Inflammatory macrophage treated with lipopolysaccharide for 4 hours (primary cell): ENCODE measurements at regions not wholly inside any gene's neighbourhood (a gene's known extent, or its start where the extent isn't known, plus 50 kb on each side); places are given as distances from the start of the nearest gene placed in this dataset.
"Not testable (repeated sequence)": the region's sequence is repeated elsewhere in the genome, so short reads cannot be mapped to it uniquely, and the experiment has no call there.

Source experiments
- DNase-seq: peaks from one replicate; pipeline ENCODE4 v3.0.0-alpha.2; 2020

DNA sequence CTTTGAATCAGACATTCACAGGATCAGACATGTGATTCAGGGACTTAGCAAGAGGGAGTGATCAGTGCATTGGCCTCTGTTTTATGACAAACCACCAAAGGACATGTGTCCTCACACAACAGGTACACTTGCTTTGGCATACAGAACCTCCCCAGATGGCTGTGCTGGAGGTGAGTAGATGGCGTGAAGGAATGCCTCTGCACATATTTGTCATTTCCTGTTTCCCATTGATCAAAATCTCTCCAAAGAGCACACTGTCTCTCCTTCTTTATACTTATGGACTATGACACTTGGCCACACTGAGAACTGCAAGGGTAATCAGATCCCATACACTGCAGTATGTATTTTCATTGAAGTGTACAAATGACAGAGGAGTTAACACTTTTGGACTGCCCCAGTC, 927.6 kb downstream of the TSN start:
- DNase-seq, result no peak

DNA sequence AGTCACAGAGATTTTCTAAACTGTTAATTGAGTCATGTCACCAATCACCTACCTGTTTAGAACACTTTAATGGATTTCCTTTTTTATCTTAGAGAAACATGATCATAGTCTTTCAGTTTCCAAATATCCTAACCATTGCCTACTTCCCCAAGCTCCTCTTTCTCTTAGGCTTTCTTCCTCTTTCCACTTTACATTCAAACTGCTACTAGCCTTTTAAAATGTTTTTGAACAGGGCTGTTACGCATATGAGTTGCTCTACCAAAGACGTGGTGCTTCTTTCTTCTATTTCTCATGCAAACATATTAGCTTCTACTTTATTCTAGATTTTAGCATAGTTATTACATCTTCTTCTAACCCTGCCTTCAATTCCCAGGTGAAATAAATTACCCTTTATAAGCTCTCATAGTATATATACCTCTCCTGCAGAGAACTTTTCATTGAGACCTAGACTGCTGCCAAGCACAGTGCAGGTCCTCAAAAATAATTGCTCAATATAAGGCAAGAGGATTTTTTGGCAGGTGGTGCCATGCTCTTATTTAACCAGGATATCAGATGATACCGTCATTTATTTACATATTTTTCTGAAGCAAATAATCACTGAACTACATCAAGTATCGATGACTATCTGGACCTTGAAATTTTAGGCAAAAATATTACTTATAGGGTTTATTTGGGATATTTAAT, 937.1 kb downstream of the TSN start:
- no peak for DNase-seq

DNA sequence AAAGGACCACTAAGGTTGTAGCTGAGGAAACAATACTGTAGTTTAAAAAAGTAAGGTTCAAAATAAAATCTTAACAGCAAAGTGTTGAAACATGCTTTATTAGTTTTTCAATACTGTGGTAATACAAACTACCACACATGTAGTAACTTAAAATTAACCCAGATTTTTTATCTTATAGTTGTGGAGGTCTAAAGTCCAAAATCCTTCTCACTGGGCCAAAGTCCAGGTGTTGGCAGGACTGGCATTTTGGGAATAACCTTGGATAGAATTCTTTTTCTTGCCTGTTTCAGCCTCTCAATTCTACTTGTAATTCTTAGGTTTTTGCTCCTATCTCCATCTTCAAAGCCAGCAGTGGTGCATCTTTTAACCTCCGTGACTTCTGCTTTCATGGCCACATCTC, 942.0 kb downstream of the TSN start:
- no peak for DNase-seq

DNA sequence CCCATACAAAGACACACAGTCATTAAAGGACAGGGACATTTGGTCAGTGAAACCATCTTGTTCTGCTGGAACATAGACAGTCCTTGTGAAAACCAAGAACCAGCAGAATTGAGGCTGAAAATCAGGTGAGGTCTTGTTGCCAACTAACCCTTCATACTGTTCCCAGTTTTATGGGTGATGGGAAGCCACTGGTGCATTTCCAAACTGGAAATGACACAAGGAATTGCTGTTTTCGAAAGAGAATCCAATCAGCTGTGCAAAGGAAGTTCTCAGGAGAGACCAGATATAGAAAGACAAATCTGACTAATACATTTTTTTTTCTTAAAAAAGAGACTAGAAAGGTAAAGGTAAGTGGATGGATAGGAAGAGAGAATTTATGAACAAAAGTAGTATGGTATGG, 948.2 kb downstream of the TSN start:
- no peak for DNase-seq

DNA sequence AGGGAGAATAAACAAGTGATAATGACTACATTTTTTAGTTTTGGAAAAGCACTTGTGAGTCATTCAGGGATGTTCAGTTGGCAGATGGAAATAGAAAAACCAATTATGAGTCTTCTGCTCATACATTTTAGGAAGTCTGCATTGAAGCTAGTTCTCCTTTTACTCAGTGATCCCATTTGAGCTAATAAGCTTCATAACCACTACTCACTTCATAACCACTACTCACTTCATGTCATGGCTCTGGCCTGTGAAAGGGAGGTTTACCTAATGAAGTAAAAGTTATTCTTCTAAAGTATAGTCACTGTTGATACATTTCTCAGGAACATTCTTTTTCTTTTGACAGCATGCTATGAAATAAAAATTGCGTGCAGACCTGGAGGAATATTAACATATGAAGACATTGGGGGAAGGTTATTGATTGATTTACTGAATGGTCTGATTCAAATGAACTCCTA, 948.7 kb downstream of the TSN start:
- DNase-seq, result peak; percentile 6

DNA sequence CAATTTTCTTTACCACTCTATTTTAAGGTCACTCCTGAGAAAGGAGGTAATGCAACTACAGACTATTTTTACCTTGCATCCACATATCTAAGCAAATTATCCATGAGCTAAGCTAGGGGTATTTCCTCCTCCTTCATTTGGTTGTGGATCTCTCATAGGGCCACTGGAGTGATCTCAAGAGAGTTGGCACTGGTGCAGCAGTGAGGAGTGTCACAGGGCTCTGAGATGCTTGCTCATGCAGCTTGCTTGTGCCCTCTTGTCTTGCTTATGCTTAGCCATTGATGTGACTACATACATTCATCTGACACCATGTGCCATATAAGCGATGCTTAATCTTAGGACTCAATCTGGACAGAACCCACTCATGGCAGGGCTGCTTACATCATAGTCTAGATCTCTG, 950.3 kb downstream of the TSN start:
- no peak for DNase-seq

DNA sequence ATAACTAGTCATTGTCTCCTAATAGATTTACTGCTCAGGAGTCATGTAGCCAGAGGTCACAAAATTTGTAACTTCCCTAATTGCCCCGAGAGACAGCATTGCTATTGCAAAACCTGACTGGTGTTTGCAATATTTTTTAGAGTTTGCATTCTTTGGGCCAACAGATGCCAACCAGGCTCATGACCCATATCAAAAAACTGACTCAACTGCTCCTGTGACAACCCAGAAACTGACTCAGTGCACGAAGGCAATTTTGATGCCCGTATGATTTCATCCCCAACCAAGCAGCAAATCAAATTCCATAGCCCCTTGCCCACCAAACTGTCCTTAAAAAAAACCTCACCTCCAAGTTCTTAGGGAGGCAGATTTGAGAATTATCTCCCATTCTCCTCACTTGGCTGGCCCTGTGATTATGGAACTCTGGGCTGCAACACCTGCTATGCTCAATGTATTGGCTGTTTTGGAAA, 951.3 kb downstream of the TSN start:
- DNase-seq, result peak; percentile 41

DNA sequence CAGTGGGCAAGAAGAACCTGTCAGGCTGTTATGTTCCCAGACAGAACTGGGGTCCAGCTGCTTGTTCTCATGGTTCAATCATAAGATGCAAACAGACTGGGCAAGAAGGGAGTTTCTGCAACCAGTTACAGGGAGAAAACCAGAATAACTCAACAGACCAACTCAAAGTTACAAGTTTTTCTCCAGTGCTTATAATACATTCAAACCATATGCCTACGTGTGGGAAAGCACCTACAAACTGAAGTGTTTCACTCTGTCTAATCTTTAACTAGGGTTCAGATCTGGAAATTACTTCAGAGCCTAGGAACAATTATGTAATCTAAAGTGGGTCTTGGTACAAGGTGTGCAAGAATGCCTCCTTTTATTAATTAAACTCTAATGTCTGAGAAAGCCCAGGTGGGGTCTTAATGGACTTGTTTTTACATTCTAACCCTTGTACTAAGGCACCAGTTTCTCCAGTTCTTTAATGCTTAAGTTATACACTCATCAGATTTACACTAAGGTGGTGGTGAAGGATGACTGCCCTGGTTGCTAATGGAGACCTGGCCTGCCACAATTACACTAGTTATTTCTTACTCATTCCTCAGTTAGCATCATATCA, 951.9 kb downstream of the TSN start:
- DNase-seq, result no peak

DNA sequence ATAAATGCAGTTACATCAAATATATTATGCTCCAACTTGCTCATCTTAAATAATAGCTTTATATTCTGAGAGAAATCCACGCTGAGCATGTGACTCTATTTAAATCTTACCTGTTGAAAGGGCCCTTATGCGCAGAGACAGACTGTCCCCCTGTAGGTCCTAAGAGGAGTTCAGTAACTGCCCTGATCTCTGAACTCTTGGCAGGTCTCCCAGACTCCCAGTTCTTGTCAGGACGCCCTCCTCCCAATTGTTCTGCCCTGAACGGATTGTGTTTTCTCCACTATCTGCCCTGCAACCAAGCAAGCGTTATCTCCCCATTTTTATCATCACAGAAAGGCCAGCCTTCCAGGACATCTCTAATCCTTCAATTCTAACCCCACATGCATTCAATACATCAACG, 954.6 kb downstream of the TSN start:
- no peak for DNase-seq

DNA sequence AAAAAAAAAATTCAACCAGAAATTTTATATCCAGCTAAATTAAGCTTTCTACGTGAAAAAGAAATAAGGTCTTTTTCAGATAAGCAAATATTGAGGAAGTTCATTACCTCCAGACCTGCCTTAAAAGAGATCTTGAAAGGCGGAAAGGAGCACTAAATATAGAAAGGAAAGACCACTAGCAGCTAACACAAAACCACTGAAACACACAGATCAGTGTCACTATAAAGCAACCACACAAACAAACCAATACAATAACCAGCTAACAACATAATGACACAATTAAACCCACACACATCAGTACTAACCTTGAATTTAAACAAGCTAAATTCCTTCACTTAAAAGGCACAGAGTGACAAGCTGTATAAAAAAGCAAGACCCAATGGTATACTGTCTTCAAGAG, 958.3 kb downstream of the TSN start:
- no peak for DNase-seq

DNA sequence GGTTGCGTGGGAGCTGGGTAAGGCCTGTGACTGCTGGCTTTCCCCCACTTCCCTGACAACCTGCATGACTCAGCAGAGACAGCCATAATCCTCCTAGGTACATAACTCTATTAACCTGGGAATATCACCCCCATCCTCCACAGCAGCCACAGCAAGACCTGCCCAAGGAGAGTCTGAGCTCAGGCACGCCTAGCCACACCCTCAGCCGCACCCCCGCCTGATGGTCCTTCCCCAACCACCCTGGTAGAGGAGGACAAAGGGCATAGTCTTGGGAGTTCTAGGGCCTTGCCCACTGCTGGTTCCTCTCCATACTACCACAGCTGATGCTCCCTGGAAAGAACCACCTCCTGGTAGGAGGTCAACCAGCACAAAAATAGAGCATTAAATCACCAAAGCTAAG, 965.4 kb downstream of the TSN start:
- not testable (repeated sequence) for DNase-seq

DNA sequence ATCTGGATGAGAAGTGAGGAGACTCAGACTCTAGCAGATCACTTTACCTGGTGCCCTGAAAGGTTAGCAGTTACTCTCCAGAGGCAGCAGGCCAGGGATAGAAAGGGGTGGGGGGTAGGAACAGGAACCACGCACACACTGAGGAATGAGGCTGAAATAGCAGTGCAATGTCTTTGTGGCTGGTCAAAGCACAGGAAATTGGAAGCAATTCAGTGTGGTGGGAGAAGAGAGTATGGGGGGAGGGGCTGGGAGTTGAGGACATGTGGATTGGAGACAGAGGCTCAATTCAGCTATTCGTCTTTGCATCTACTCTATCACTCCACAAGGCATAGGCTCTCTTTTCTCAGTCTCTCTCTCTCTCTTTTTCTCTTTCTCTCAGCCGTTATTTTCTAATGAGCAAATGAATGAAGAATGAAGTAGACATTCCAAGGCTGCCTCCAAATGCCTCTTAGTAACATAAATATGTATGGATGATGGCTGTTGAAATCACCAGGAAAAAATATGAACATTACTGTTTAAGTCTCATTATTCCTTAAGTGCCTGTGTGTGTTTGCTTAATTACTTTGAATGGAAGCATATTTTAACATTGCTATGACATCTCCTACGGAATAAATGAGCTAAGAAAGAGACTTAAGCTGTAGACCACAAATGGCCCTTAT, 979.4 kb downstream of the TSN start:
- DNase-seq, result no peak

DNA sequence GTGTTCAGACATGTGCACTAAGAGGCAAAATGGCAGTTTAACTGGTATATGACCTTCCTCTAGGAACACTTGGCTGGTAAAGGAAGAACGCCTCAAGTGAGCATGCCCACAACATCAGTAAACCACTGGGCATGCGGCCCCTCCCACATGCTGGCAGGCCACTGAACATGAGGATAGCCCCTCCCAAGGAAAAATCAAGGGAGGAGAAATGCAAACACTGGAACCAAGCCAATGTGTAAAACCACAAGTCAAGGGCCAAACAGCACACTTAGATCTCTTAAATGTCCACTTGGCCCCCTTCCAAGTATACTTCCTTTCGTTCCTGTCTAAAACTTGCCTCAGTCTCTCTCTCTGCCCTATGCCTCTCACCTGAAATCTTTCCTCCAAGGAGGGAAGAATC, 980.8 kb downstream of the TSN start:
- no peak for DNase-seq

DNA sequence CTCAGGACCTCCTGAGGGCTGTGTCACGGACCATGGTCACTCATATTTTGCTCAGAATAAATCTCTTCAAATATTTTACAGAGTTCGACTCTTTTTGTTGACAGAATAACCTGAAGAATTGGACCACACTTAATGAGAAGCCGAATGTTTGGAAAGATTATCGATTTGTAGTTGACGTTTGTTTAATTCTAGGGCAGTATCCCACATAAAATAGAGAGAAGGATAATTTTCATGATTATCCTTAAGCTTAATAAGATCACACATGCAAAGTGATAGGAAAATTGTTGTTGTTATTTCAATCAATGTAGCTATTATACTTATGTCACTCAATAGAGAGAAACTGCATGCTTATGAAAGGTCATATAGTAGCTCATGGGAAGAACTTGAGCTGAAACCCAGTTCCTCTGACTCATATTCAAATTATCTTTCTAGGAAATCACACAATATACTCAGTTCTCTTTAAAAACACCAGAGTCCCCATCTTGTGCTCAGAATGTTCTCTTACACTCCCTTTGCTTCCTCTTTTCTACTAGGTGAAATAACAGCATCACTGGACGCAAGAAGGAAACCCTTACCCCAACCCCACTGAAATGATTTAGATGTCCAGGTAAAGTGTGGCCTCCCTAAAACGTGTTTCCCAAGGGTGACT, 982.1 kb downstream of the TSN start:
- DNase-seq, result peak; percentile 46

DNA sequence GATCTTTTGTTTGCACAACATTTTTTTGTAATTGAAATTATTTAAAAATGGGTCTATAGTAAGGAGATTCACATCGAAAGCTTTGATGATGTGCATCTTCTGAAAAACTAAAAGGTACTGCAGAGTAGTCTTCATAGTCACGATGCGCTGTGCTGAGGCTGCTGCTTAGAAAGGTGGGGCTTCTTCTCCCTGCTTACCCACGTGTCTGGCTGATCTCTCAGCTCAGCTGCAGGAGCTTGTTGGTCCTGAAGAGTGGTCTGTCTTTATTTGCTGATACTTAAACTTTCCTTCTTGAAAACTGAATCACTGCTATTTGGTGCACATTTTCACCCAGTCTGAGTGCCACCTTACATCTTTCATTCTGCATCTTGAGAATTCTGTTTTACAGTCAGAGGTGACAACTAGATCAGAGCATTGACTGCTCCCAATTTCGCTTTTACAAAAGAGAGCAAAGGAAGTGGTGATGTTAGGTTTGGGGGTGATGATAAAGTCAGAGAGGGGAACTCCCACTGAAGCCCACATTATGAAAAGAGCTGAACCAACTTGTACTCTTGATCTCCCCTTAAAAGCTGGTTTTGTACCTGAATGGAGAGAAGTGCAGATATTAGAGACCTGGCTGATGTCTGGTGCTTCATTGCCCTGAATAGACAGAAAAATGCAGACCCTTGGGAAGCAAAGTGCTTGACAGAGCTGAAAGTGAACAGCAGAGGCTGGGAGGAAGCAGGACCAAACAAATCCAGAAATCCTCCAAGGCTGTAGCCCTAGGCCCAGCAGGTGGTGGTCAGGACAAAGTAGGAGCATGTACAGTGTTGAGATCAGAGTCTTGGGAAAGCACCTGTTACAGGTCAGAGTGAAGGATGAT, 984.5 kb downstream of the TSN start:
- DNase-seq, result no peak

DNA sequence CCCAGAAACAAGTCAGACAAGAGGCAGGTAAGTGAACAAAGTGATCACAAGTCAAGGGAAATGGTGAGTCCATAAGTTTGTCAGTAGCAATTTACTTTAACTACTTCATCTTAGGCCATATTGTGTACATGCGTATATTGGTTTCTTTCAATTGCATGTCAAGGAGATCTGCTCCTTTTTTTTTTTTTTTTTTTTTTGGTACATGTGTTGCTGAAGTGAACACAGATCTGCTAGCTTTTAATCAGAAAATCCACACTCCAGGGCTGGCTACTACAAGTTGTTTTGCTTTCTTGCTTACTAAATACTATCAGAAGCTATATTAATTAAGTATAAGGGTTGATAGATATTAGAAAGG, 985.1 kb downstream of the TSN start:
- no peak for DNase-seq

DNA sequence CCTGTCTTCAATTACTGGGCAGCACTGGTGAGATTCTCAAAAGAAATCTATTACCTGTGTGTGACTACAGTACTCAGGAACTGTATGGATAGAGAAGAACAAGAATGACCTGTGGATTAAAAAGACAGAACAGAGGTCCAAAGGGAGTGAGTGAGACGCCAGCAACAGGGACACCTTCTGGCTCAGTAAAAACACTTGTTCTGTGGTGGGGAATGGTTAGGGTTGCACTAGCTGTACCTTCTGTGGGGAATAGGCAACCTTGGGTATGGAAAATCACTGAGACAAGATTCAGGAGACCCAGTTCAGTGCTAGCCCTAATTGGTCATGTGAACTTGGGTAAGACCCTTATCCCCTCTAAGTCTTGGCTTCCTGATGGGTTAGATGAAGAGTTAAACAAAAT, 986.0 kb downstream of the TSN start:
- DNase-seq, result no peak

DNA sequence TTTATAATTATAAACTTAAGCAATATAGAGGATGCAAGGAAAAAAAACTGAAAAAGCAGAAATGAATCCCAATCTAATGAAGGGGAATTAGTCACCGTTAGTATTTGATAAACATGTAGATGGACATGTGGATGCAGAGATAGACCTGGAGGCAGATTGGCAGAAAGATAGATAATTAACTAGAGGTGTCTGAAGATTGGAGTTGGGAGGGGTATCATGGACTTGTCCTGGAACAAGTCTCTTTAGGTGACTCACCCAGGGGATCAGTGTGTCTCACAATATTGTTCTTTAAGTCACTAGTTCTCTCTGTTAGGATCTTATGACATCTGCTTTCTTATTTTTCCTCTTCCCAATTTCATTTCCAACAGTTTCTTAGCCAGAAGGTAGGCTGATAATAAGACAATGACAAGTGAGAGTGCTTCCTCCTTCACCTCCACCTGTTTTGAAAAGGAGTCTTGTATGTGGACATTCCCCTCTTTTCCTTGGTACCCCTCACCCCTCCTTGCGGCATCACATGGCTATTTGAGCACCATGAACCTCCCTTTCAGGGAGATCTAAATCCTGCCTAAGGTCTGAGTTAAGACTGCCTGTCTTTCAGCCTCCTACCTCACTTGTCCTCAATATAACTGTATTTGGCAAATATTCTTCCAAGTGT, 987.7 kb downstream of the TSN start:
- DNase-seq, result no peak

DNA sequence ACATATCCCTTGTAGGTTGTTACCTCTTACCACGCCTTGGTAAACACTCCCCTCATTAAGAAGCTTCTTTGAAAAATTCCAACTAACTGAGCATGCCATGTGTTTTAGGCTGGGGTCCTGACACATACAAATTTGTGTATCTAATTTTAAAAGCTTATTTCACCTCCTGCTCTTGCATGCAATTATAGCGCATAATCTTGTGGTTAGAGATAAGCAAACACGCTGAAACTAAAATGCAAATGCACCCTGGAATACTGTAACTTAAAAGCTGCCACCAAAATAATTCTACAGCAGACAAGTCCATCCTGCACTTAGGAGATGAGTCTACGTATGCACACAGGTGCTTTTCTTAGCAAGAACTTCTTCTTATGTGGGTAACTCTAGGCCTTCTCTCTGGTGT, 990.2 kb downstream of the TSN start:
- DNase-seq, result no peak

DNA sequence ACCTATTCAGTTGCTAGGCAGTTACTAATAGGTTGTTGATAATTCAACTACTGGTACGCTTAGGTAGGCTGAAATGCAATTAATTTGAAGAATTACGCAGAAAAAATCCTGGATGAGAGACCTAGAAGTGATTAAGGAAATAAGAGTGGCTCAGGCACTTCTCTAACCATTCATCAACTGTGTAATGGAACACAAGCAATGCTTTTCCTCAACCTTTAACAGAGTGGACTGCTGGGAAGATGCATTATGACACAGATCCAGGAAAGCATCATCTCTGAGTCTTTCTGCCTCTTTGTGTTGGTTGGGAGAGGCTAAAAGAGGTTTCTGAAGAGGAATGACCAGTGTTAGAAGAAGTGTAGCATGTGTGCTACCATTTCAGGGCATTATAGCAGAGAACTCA, 992.2 kb downstream of the TSN start:
- no peak for DNase-seq

DNA sequence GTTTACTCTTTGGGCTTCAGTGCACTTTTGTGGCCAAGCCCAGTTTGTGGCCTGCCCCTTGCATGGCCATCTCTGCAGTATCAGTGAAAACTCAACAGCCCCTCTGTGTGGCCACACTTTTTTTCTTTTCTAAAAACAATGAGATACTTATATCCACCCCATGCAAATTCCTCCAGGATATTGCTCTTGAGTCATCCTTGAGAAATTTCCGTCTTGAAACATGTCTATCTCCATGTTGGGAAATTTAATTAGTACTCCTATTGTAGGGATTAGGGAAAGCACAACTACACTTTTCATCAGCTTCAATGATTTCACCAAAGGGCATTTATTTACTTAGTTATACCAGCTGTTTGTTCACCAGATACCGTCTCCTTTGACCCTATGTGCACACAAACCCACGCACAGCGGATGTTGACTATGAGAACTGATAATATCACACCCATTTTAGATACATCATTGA, 993.1 kb downstream of the TSN start:
- no peak for DNase-seq

DNA sequence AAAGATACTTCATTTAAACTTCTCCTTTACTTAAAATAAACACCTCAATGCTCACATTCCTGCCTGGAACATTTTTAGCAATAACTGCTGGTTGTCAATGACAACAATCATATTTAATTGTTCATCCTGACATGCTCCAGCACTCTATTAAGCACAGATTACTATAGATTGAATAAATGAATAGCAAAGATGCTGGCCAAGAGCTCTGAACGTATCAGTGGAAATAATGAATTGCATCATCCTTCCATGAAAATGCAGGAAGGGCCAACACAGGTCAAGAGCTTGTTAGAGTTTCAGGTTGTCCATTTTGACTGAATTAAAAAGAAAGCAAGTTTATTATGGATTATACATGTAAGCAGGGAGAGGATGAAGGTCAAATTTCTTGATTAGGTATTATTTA, 994.0 kb downstream of the TSN start:
- no peak for DNase-seq
